ENCODE measurements at regions not wholly inside any gene's neighbourhood (a gene's known extent, or its start where the extent isn't known, plus 50 kb on each side); places are given as distances from the start of the nearest gene placed in this dataset.

DNA sequence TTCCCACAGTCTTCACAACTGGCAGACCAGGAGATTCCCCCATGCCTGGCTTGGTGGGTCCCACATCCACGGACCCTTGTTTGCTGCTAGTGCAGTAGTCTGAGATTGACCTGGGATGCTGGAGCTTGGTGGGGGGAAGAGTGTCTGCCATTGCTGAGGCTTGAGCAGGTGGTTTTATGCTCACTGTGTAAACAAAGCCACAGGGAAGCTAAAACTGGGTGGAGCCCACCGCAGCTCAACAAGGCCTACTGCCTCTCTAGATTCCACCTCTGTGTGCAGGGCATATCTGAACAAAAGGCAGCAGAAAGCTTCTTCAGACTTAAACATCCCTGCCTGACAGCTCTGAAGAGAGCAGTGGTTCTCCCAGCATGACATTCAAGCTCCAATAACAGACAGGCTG is 177.3 kb upstream of the ETV3 start:
- Histone ChIP-seq H3K27me3 (no peaks in the 10 kb centered on the region), H3K27ac (no peak overlapping the region), H3K36me3 (no peaks in the 10 kb centered on the region), H3K4me3 (no peak overlapping the region), H3K4me1 (ENCODE audit: insufficient read depth) (no peaks in the 10 kb centered on the region), H3K9me3 (no peaks in the 10 kb centered on the region)
- 62 to 82% (median 82%) methylated on average over 2 of the region's 2 CpGs for WGBS, 3 donors
- intact Hi-C loops (cut with DNase I): no loop called here
- no peak for DNase-seq
- TF ChIP-seq EP300 (IDR thresholded peaks at IDR 0.05): no peak
- TF ChIP-seq POLR2A (IDR thresholded peaks at IDR 0.05): no peak
- TF ChIP-seq, protein P1, sequence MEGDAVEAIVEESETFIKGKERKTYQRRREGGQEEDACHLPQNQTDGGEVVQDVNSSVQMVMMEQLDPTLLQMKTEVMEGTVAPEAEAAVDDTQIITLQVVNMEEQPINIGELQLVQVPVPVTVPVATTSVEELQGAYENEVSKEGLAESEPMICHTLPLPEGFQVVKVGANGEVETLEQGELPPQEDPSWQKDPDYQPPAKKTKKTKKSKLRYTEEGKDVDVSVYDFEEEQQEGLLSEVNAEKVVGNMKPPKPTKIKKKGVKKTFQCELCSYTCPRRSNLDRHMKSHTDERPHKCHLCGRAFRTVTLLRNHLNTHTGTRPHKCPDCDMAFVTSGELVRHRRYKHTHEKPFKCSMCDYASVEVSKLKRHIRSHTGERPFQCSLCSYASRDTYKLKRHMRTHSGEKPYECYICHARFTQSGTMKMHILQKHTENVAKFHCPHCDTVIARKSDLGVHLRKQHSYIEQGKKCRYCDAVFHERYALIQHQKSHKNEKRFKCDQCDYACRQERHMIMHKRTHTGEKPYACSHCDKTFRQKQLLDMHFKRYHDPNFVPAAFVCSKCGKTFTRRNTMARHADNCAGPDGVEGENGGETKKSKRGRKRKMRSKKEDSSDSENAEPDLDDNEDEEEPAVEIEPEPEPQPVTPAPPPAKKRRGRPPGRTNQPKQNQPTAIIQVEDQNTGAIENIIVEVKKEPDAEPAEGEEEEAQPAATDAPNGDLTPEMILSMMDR (IDR thresholded peaks at IDR 0.05): no peak

DNA sequence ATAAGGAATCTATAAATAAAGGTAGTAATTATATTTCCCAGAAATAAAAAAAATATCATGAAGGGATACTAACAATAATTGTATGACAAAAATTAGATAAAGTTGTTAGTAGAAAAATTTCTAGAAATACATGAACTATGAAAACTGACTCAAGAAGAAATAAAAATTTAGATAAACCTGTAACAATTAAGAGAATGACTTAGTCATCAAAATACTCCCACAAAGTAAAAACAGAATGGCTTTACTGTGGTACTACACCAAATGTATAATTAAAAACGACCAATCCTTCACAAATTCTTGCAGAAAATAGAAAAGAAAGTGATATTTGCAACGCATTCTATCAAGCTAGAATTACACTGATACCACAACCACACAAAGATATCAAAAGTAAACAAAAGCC is 176.2 kb upstream of the ETV3 start:
- intact Hi-C loops (cut with DNase I): no loop called here
- H3K27me3 ChIP-seq: no peaks in the 10 kb centered on the region
- 37 to 45% (median 41%) methylated on average over 2 of the region's 2 CpGs for WGBS, 3 donors
- no peaks in the 10 kb centered on the region for H3K4me1 ChIP-seq (ENCODE audit: insufficient read depth)
- TF ChIP-seq, protein P1 (IDR thresholded peaks at IDR 0.05): no peak
- TF ChIP-seq POLR2A (IDR thresholded peaks at IDR 0.05) (no peak), EP300 (IDR thresholded peaks at IDR 0.05) (no peak)
- H3K27ac ChIP-seq: no peak overlapping the region
- DNase-seq: no peak
- no peak overlapping the region for H3K4me3 ChIP-seq
- no peaks in the 10 kb centered on the region for H3K36me3 ChIP-seq
- no peaks in the 10 kb centered on the region for H3K9me3 ChIP-seq

DNA sequence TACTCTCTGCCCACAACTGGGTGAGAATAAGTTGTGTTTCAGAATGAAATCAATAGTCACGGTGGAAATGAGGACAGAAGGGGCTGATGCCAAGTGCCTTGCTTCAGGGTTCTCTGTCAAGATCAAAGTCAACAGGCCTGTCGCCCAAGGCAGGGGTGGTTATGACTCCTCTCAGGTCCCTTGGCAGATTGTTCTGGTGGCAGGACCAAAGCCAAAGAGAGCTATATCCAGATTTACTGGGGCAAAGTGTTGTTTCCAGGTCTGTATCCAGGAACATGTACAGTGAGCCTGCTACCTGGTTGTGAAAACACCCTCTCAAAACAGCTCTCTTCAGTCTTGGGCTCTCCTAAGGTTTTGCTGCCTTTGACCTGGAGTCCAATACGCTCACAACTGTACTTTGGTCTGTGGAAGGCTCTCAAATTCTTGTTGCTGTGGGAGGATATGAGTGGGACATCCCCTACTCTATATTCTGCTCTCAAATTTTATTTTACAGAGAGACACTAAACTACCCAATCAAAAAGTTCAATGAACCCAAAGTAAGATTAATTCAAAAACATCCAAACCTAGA is 175.1 kb upstream of the ETV3 start:
- Histone ChIP-seq H3K27ac (no peak overlapping the region), H3K9me3 (no peaks in the 10 kb centered on the region), H3K4me3 (no peak overlapping the region), H3K4me1 (ENCODE audit: insufficient read depth) (no peaks in the 10 kb centered on the region), H3K36me3 (no peaks in the 10 kb centered on the region), H3K27me3 (no peaks in the 10 kb centered on the region)
- TF ChIP-seq EP300 (IDR thresholded peaks at IDR 0.05): no peak
- TF ChIP-seq, protein P1 (IDR thresholded peaks at IDR 0.05): no peak
- no peak for TF ChIP-seq POLR2A (IDR thresholded peaks at IDR 0.05)
- DNase-seq: no peak
- intact Hi-C loops (cut with DNase I): no loop called here
- WGBS, 3 donors: 73 to 77% (median 74%) methylated on average over 3 of the region's 3 CpGs

DNA sequence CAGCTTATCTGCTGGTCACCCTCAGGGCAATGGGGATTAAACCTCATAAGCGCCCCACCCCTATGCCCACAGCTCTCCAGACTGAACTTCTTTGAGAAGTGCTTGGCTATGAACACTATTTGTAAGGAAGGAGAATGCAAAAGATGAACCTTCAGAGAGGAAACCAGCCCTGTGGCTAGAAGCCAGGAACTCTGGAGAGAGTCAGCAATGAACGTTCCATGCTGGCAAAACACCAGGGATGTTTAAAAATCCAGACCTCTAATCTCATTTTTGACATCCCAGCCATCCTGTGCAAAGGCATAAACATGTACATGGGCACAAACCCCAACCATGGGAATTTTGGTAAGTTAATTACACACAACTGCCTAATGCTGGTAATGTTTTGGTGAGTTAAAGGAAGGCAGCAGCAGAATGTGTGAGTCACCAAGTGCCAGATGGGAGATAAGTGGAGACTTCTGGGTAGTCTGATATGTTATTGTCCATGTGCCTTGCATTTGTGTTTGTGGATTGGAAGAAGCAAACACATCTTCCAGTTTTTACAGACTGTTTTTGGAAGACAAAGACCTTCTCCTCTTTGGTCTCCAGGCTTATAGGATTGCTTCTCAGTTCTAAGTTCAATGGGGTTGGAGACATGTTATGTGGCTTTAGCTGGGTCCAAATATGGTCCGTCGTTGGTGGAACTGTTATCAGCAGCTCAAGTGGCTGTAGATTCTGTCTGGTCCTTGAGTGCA is 174.1 kb upstream of the ETV3 start:
- no peak overlapping the region for H3K4me3 ChIP-seq
- no peaks in the 10 kb centered on the region for H3K9me3 ChIP-seq
- TF ChIP-seq POLR2A (IDR thresholded peaks at IDR 0.05) (no peak), EP300 (IDR thresholded peaks at IDR 0.05) (no peak)
- TF ChIP-seq, protein P1 (IDR thresholded peaks at IDR 0.05): no peak
- H3K27ac ChIP-seq: no peak overlapping the region
- no peaks in the 10 kb centered on the region for H3K36me3 ChIP-seq
- H3K4me1 ChIP-seq (ENCODE audit: insufficient read depth): no peaks in the 10 kb centered on the region
- H3K27me3 ChIP-seq: no peaks in the 10 kb centered on the region
- intact Hi-C loops (cut with DNase I): no loop called here
- WGBS, 3 donors: 50 to 67% (median 60%) methylated on average over 4 of the region's 4 CpGs
- DNase-seq: no peak
